IMR-90 (cell line): ENCODE measurements at regions not wholly inside any gene's neighbourhood (a gene's known extent, or its start where the extent isn't known, plus 50 kb on each side); places are given as distances from the start of the nearest gene placed in this dataset.
"Not testable (repeated sequence)": the region's sequence is repeated elsewhere in the genome, so short reads cannot be mapped to it uniquely, and the experiment has no call there.

Source experiments
- ATAC-seq: fragments of 200-7000 bp; cut with Tn5 transposase; 2 replicates; pipeline ENCODE4 v1.9.1; 2020; ENCODE audit warnings: low read depth, mild to moderate bottlenecking, moderate library complexity
- BruUV-seq: library from RNA; stranded (reverse); fragments of 400-500 nt; replicated peaks from 2 replicates; lab custom pipeline; 2021; lab: Mats Ljungman, UMichigan
- CTCF ChIA-PET: fragments of 300-600 bp; formaldehyde crosslinking; extraction: SDS; loops from one replicate; lab custom pipeline; 2021; ENCODE audit warnings: antibody characterized with exemption; lab: Yijun Ruan, JAX
- POLR2A ChIA-PET: fragments of 300-600 bp; sonication (Branson Sonifier 250); formaldehyde crosslinking; loops from one replicate; lab custom pipeline; 2022; ENCODE audit warnings: antibody characterized with exemption; ENCODE audit not compliant: unreplicated experiment; lab: Charles Lee
- DNase-seq: peaks from one replicate; pipeline ENCODE4 v3.0.0; 2013
- H2AFZ ChIP-seq: replicated peaks from 2 replicates; pipeline ENCODE3; 2013; ENCODE audit warnings: low read length, mild to moderate bottlenecking; ENCODE audit not compliant: poor library complexity
- H2AK5ac ChIP-seq: 2 replicates; pipeline ENCODE4 v1.6.1; 2013; ENCODE audit warnings: low read depth, low read length, inconsistent platforms
- H2AK9ac ChIP-seq: replicated peaks from 2 replicates; pipeline ENCODE3; 2013; ENCODE audit warnings: mild to moderate bottlenecking, low read depth, low read length, moderate library complexity; ENCODE audit not compliant: poor library complexity
- H2BK120ac ChIP-seq: 2 replicates; pipeline ENCODE4 v1.6.1; 2013; ENCODE audit warnings: low read depth, low read length, inconsistent platforms
- H2BK15ac ChIP-seq: 3 replicates; pipeline ENCODE4 v1.6.1; 2013; ENCODE audit warnings: low read depth, low read length, inconsistent platforms
- H2BK20ac ChIP-seq: 2 replicates; pipeline ENCODE4 v1.6.1; 2013; ENCODE audit warnings: low read depth, mild to moderate bottlenecking, inconsistent platforms, low read length, moderate library complexity
- H2BK5ac ChIP-seq: 2 replicates; pipeline ENCODE4 v1.6.1; 2013; ENCODE audit warnings: mild to moderate bottlenecking, low read depth, low read length, inconsistent platforms; ENCODE audit not compliant: poor library complexity, severe bottlenecking
- H3K14ac ChIP-seq: replicated peaks from 2 replicates; pipeline ENCODE4 v1.6.1; 2013; ENCODE audit warnings: low read depth, low read length, inconsistent platforms
- H3K18ac ChIP-seq: 2 replicates; pipeline ENCODE4 v1.6.1; 2013; ENCODE audit warnings: low read depth, low read length, control low read depth
- H3K23ac ChIP-seq: 2 replicates; pipeline ENCODE4 v1.6.1; 2013; ENCODE audit warnings: low read depth, low read length, inconsistent platforms
- H3K27ac ChIP-seq: 2 replicates; pipeline ENCODE4 v1.5.1; 2013; ENCODE audit warnings: mild to moderate bottlenecking, control low read depth, low read length; ENCODE audit not compliant: insufficient read depth
- H3K27me3 ChIP-seq: 2 replicates; pipeline ENCODE4 v1.6.1; 2013; ENCODE audit warnings: low read length; ENCODE audit not compliant: control insufficient read depth, insufficient read depth
- H3K36me3 ChIP-seq: 2 replicates; pipeline ENCODE4 v1.6.1; 2013; ENCODE audit warnings: low read length, mixed read lengths; ENCODE audit not compliant: control insufficient read depth, insufficient read depth
- H3K4ac ChIP-seq: 2 replicates; pipeline ENCODE4 v1.6.1; 2013; ENCODE audit warnings: low read depth, low read length, inconsistent platforms
- H3K4me1 ChIP-seq: 2 replicates; pipeline ENCODE4 v1.6.1; 2013; ENCODE audit warnings: low read length, mixed read lengths; ENCODE audit not compliant: control insufficient read depth, insufficient read depth
- H3K4me2 ChIP-seq: 2 replicates; pipeline ENCODE4 v1.6.1; 2013; ENCODE audit warnings: low read depth, mild to moderate bottlenecking, control low read depth, low read length, moderate library complexity
- H3K4me3 ChIP-seq: 2 replicates; pipeline ENCODE4 v1.5.1; 2013; ENCODE audit warnings: low read depth, mild to moderate bottlenecking, control low read depth, low read length, moderate library complexity; ENCODE audit not compliant: insufficient read depth
- H3K56ac ChIP-seq: 2 replicates; pipeline ENCODE4 v1.6.1; 2013; ENCODE audit warnings: low read length, inconsistent platforms; ENCODE audit not compliant: insufficient read depth; ENCODE audit errors: extremely low read depth
- H3K79me1 ChIP-seq, 2 experiments: 2 replicates each; pipeline ENCODE4 v1.6.1; 2013; ENCODE audit warnings: low read length in 2 of 2, inconsistent platforms in 1 of 2, low read depth in 1 of 2
- H3K9ac ChIP-seq: 2 replicates; pipeline ENCODE4 v1.6.1; 2013; ENCODE audit warnings: low read depth, low read length, control low read depth
- H3K9me1 ChIP-seq: 2 replicates; pipeline ENCODE4 v1.6.1; 2013; ENCODE audit warnings: low read length, inconsistent platforms; ENCODE audit not compliant: insufficient read depth
- H3K9me3 ChIP-seq: 2 replicates; pipeline ENCODE4 v1.6.1; 2013; ENCODE audit warnings: low read length; ENCODE audit not compliant: control insufficient read depth, insufficient read depth
- H4K20me1 ChIP-seq: 2 replicates; pipeline ENCODE4 v1.6.1; 2013; ENCODE audit warnings: low read length, inconsistent platforms; ENCODE audit not compliant: insufficient read depth
- H4K5ac ChIP-seq: 2 replicates; pipeline ENCODE4 v1.6.1; 2013; ENCODE audit warnings: mild to moderate bottlenecking, low read depth, low read length, control low read depth
- H4K8ac ChIP-seq, 2 experiments: 2 replicates each; pipeline ENCODE4 v1.6.1; 2013; ENCODE audit warnings: low read depth in 2 of 2, low read length in 2 of 2, control low read depth in 1 of 2, inconsistent platforms in 1 of 2
- H4K91ac ChIP-seq: 2 replicates; pipeline ENCODE4 v1.6.1; 2013; ENCODE audit warnings: low read depth, low read length, inconsistent platforms; ENCODE audit not compliant: insufficient read depth
- WGBS, 2 experiments: methylation state at CpG; one replicate each; pipeline versions ENCODE4 v1.1.5 to v1.1.7; 2013; ENCODE audit warnings: missing lambda C conversion rate in 2 of 2; ENCODE audit not compliant: insufficient read length in 1 of 2; ENCODE audit errors: extremely low coverage in 2 of 2; 5-methylcytosine and 5-hydroxymethylcytosine counted together
- dilution Hi-C: fragments of 300-500 bp; cut with HindIII; formaldehyde crosslinking; loops from one replicate; pipeline ENCODE4 v1.14.3; 2018; ENCODE audit warnings: low sequenced_read_pairs; ENCODE audit not compliant: unreplicated experiment
- in situ Hi-C: fragments of 300-500 bp; cut with MboI; formaldehyde crosslinking; loops from 3 replicates; pipeline ENCODE4 v1.14.3; 2019; ENCODE audit warnings: low sequenced_read_pairs, inconsistent platforms, mixed read lengths
- intact Hi-C: fragments of 100-400 bp; cut with micrococcal nuclease; formaldehyde crosslinking; loops from 2 replicates; pipeline ENCODE4 v1.10.0; 2022

- H2BK5ac ChIP-seq, H3K18ac ChIP-seq, H3K4me3 ChIP-seq, dilution Hi-C loops, H2AK9ac ChIP-seq, BruUV-seq, H4K91ac ChIP-seq, H3K9me1 ChIP-seq, ATAC-seq, H2BK20ac ChIP-seq, H3K23ac ChIP-seq, H3K56ac ChIP-seq, H4K20me1 ChIP-seq, H3K9ac ChIP-seq, H2AK5ac ChIP-seq, H3K14ac ChIP-seq, H3K79me1 ChIP-seq, H2AFZ ChIP-seq, H3K4me1 ChIP-seq, POLR2A ChIA-PET, H3K27me3 ChIP-seq, H4K5ac ChIP-seq, H2BK120ac ChIP-seq, H3K27ac ChIP-seq, CTCF ChIA-PET, H3K4me2 ChIP-seq, H4K8ac ChIP-seq, H3K9me3 ChIP-seq, DNase-seq, H3K4ac ChIP-seq, H2BK15ac ChIP-seq: not testable (repeated sequence)
- in situ Hi-C loops (loop anchor here (25.0 kb wide), 1 partner anchor 274 kb away; no protein-coding TSS in a partner anchor), intact Hi-C loops (loop anchor here (10.0 kb wide), 1 partner anchor 276 kb away; no protein-coding TSS in a partner anchor)
- WGBS, 2 experiments: 92% methylated on average over 7 of the region's 26 CpGs; no CpG with 5 or more reads in 1 of the 2 experiments
- H3K36me3 ChIP-seq: peaks cover 19% of the 10 kb centered on the region
These were observed 52.8 kb upstream of the TNK2 start for GRCh38 chr3:195960971-195961775.

GRCh38 chr3:195960164-195960563 is 51.8 kb upstream of the TNK2 start:
- H3K14ac ChIP-seq, H3K4ac ChIP-seq, H2AK5ac ChIP-seq, H3K56ac ChIP-seq, DNase-seq, H3K9me1 ChIP-seq, H3K4me2 ChIP-seq, H2BK20ac ChIP-seq, H2BK5ac ChIP-seq, H4K20me1 ChIP-seq, H4K5ac ChIP-seq, H3K9ac ChIP-seq, H4K91ac ChIP-seq, H2AK9ac ChIP-seq, dilution Hi-C loops, H4K8ac ChIP-seq, H3K79me1 ChIP-seq, BruUV-seq, H3K18ac ChIP-seq, H3K27me3 ChIP-seq, CTCF ChIA-PET, H3K23ac ChIP-seq, H3K27ac ChIP-seq, H2BK120ac ChIP-seq, H2BK15ac ChIP-seq, H3K9me3 ChIP-seq, H2AFZ ChIP-seq, H3K4me3 ChIP-seq, H3K4me1 ChIP-seq, POLR2A ChIA-PET: not testable (repeated sequence)
- H3K36me3 ChIP-seq: peaks cover 15% of the 10 kb centered on the region
- WGBS, 2 experiments: no CpG with 5 or more reads among the region's 2 CpGs
- ATAC-seq: peak; percentile 46
- in situ Hi-C loops: loop anchor here (25.0 kb wide), 1 partner anchor 273 kb away; no protein-coding TSS in a partner anchor
- intact Hi-C loops: loop anchor here (10.0 kb wide), 1 partner anchor 275 kb away; no protein-coding TSS in a partner anchor
